ENCODE measurements at regions not wholly inside any gene's neighbourhood (a gene's known extent, or its start where the extent isn't known, plus 50 kb on each side); places are given as distances from the start of the nearest gene placed in this dataset.

- TF ChIP-seq FOXM1 (IDR thresholded peaks at IDR 0.05; ENCODE audit: low read depth) (no peak), EZH2phosphoT487 (IDR thresholded peaks at IDR 0.05; ENCODE audit: borderline replicate concordance, low read depth) (no peak), TAF1 (IDR thresholded peaks at IDR 0.05; ENCODE audit: borderline replicate concordance, low read depth, low read length) (no peak), USF1 (IDR thresholded peaks at IDR 0.05; ENCODE audit: borderline replicate concordance, low read depth) (no peak), RFX5 (IDR thresholded peaks at IDR 0.05; ENCODE audit: low read length) (no peak), POLR2AphosphoS5 (IDR thresholded peaks at IDR 0.05; ENCODE audit: low read depth, low read length) (no peak), RAD21 (IDR thresholded peaks at IDR 0.05; ENCODE audit: low read length) (no peak)
- TF ChIP-seq, protein P1, sequence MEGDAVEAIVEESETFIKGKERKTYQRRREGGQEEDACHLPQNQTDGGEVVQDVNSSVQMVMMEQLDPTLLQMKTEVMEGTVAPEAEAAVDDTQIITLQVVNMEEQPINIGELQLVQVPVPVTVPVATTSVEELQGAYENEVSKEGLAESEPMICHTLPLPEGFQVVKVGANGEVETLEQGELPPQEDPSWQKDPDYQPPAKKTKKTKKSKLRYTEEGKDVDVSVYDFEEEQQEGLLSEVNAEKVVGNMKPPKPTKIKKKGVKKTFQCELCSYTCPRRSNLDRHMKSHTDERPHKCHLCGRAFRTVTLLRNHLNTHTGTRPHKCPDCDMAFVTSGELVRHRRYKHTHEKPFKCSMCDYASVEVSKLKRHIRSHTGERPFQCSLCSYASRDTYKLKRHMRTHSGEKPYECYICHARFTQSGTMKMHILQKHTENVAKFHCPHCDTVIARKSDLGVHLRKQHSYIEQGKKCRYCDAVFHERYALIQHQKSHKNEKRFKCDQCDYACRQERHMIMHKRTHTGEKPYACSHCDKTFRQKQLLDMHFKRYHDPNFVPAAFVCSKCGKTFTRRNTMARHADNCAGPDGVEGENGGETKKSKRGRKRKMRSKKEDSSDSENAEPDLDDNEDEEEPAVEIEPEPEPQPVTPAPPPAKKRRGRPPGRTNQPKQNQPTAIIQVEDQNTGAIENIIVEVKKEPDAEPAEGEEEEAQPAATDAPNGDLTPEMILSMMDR (IDR thresholded peaks at IDR 0.05): no peak
- TF ChIP-seq, protein P2, sequence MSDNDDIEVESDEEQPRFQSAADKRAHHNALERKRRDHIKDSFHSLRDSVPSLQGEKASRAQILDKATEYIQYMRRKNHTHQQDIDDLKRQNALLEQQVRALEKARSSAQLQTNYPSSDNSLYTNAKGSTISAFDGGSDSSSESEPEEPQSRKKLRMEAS (IDR thresholded peaks at IDR 0.05; ENCODE audit: low read depth): no peak
- TF ChIP-seq, protein P3, sequence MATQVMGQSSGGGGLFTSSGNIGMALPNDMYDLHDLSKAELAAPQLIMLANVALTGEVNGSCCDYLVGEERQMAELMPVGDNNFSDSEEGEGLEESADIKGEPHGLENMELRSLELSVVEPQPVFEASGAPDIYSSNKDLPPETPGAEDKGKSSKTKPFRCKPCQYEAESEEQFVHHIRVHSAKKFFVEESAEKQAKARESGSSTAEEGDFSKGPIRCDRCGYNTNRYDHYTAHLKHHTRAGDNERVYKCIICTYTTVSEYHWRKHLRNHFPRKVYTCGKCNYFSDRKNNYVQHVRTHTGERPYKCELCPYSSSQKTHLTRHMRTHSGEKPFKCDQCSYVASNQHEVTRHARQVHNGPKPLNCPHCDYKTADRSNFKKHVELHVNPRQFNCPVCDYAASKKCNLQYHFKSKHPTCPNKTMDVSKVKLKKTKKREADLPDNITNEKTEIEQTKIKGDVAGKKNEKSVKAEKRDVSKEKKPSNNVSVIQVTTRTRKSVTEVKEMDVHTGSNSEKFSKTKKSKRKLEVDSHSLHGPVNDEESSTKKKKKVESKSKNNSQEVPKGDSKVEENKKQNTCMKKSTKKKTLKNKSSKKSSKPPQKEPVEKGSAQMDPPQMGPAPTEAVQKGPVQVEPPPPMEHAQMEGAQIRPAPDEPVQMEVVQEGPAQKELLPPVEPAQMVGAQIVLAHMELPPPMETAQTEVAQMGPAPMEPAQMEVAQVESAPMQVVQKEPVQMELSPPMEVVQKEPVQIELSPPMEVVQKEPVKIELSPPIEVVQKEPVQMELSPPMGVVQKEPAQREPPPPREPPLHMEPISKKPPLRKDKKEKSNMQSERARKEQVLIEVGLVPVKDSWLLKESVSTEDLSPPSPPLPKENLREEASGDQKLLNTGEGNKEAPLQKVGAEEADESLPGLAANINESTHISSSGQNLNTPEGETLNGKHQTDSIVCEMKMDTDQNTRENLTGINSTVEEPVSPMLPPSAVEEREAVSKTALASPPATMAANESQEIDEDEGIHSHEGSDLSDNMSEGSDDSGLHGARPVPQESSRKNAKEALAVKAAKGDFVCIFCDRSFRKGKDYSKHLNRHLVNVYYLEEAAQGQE (IDR thresholded peaks at IDR 0.05; ENCODE audit: low read depth, low read length): no peak
Observed at GRCh38 chr7:132641238-132641637, 65.0 kb upstream of the PLXNA4 start.
